KMS-11 (cell line): ENCODE measurements at regions not wholly inside any gene's neighbourhood (a gene's known extent, or its start where the extent isn't known, plus 50 kb on each side); places are given as distances from the start of the nearest gene placed in this dataset.

ENCODE experiments used
- H2AFZ ChIP-seq: fragments of 200-600 bp; sonication (generic); 2 replicates; pipeline ENCODE4 v1.6.1; 2016; ENCODE audit warnings: antibody characterized with exemption, mixed run types, low read depth
- H3K27ac ChIP-seq: fragments of 200-600 bp; sonication (generic); 2 replicates; pipeline ENCODE4 v1.6.1; 2016; ENCODE audit warnings: mild to moderate bottlenecking, mixed run types
- H3K27me3 ChIP-seq: fragments of 200-600 bp; sonication (generic); 2 replicates; pipeline ENCODE4 v1.6.1; 2017; ENCODE audit warnings: mild to moderate bottlenecking, low read depth, mixed run types, moderate library complexity; ENCODE audit not compliant: insufficient read depth
- H3K36me3 ChIP-seq: fragments of 200-600 bp; sonication (generic); 2 replicates; pipeline ENCODE4 v1.6.1; 2017; ENCODE audit warnings: mild to moderate bottlenecking, mixed run types; ENCODE audit not compliant: insufficient read depth
- H3K4me1 ChIP-seq: fragments of 200-600 bp; sonication (generic); 2 replicates; pipeline ENCODE4 v1.6.1; 2016; ENCODE audit warnings: mild to moderate bottlenecking, low read depth, mixed run types; ENCODE audit not compliant: poor library complexity, severe bottlenecking
- H3K4me2 ChIP-seq: fragments of 200-600 bp; sonication (generic); 2 replicates; pipeline ENCODE4 v1.7.0; 2016; ENCODE audit warnings: mild to moderate bottlenecking, mixed run types
- H3K4me3 ChIP-seq: fragments of 200-600 bp; sonication (generic); IDR thresholded peaks from 2 replicates; pipeline ENCODE4 v1.6.1; 2017; ENCODE audit warnings: low read depth, low read length, mixed read lengths; ENCODE audit not compliant: insufficient read depth
- H3K79me2 ChIP-seq: fragments of 200-600 bp; sonication (generic); 2 replicates; pipeline ENCODE4 v1.6.1; 2016; ENCODE audit warnings: low read depth, mixed run types; ENCODE audit not compliant: insufficient read depth
- H3K9ac ChIP-seq: fragments of 200-600 bp; sonication (generic); 2 replicates; pipeline ENCODE4 v1.6.1; 2016; ENCODE audit warnings: mild to moderate bottlenecking, mixed run types
- H4K20me1 ChIP-seq: fragments of 200-600 bp; sonication (generic); 2 replicates; pipeline ENCODE4 v1.6.1; 2016; ENCODE audit warnings: mild to moderate bottlenecking, mixed run types; ENCODE audit not compliant: insufficient read depth
- CTCF ChIP-seq: fragments of 200-600 bp; sonication (generic); conservative IDR thresholded peaks from 2 replicates; pipeline ENCODE4 v1.6.1; 2017; ENCODE audit warnings: low read depth, mild to moderate bottlenecking, antibody characterized with exemption, low read length, moderate library complexity, mixed read lengths

- no peak overlapping the region for H3K9ac ChIP-seq
- H2AFZ ChIP-seq: no peak overlapping the region
- H3K79me2 ChIP-seq: no peaks in the 10 kb centered on the region
- TF ChIP-seq CTCF: no peak
- no peak overlapping the region for H3K4me2 ChIP-seq
- H3K27me3 ChIP-seq: no peaks in the 10 kb centered on the region
- H3K4me3 ChIP-seq: no peak overlapping the region
- H4K20me1 ChIP-seq: no peaks in the 10 kb centered on the region
- no peak overlapping the region for H3K27ac ChIP-seq
- H3K4me1 ChIP-seq: no peaks in the 10 kb centered on the region
- H3K36me3 ChIP-seq: no peaks in the 10 kb centered on the region
These were observed 458.9 kb downstream of the LMO4 start for GRCh38 chr1:87787551-87787950.

GRCh38 chr1:87790756-87791155, 462.1 kb downstream of the LMO4 start:
- no peaks in the 10 kb centered on the region for H3K27me3 ChIP-seq
- H2AFZ ChIP-seq: no peak overlapping the region
- no peaks in the 10 kb centered on the region for H3K36me3 ChIP-seq
- no peaks in the 10 kb centered on the region for H4K20me1 ChIP-seq
- no peak overlapping the region for H3K4me2 ChIP-seq
- no peak overlapping the region for H3K9ac ChIP-seq
- no peak for TF ChIP-seq CTCF
- no peak overlapping the region for H3K4me3 ChIP-seq
- H3K27ac ChIP-seq: no peak overlapping the region
- H3K4me1 ChIP-seq: no peaks in the 10 kb centered on the region
- H3K79me2 ChIP-seq: no peaks in the 10 kb centered on the region

- H2AFZ ChIP-seq: no peak overlapping the region
These were observed 463.5 kb downstream of the LMO4 start for GRCh38 chr1:87791931-87792740.

GRCh38 chr1:87794788-87795614, 466.3 kb downstream of the LMO4 start:
- H3K4me2 ChIP-seq: no peak overlapping the region
- H3K4me1 ChIP-seq: no peaks in the 10 kb centered on the region

More at GRCh38 chr1:87791931-87792740, 463.5 kb downstream of the LMO4 start:
- Histone ChIP-seq H3K4me3 (no peak overlapping the region), H4K20me1 (no peaks in the 10 kb centered on the region), H3K36me3 (no peaks in the 10 kb centered on the region), H3K4me2 (no peak overlapping the region), H3K79me2 (no peaks in the 10 kb centered on the region), H3K27me3 (no peaks in the 10 kb centered on the region), H3K27ac (no peak overlapping the region), H3K4me1 (no peaks in the 10 kb centered on the region), H3K9ac (no peak overlapping the region)
- TF ChIP-seq CTCF: no peak

More at GRCh38 chr1:87794788-87795614, 466.3 kb downstream of the LMO4 start:
- H2AFZ ChIP-seq: no peak overlapping the region
- no peaks in the 10 kb centered on the region for H4K20me1 ChIP-seq
- H3K79me2 ChIP-seq: no peaks in the 10 kb centered on the region
- H3K4me3 ChIP-seq: no peak overlapping the region
- no peaks in the 10 kb centered on the region for H3K27me3 ChIP-seq
- no peak overlapping the region for H3K27ac ChIP-seq
- H3K9ac ChIP-seq: no peak overlapping the region
- no peaks in the 10 kb centered on the region for H3K36me3 ChIP-seq
- no peak for TF ChIP-seq CTCF
